Hippocampal formation (tissue), 2 donors: ENCODE measurements at regions not wholly inside any gene's neighbourhood (a gene's known extent, or its start where the extent isn't known, plus 50 kb on each side); places are given as distances from the start of the nearest gene placed in this dataset.

Experiments used
- DNase-seq, 2 donors: peaks; one replicate each; lab custom pipeline; 2025; lab: John Stamatoyannopoulos, UW

- no peak for DNase-seq
These were observed 367.0 kb upstream of the NEGR1 start for GRCh38 chr1:72649211-72649888.

DNA sequence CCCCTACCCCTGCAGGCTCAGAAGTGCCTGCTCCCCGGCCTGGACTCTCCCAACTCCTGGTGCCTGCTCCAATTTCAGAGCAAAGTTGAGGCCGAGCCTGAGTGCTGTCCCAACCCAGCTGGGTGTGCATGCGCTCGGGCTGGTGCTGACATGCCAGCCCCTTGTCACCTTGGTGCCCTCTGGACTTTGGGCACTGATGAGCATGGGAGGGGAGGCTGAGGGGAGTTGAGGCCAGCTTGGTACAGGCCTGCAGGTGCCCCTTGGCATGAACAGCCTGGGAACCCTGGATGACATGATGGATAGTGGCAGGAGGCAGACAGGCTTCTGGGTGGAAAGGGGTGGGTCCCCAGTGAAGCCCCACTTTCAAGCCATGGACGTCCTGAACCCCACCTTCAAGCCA is 366.1 kb upstream of the NEGR1 start:
- no peak for DNase-seq

DNA sequence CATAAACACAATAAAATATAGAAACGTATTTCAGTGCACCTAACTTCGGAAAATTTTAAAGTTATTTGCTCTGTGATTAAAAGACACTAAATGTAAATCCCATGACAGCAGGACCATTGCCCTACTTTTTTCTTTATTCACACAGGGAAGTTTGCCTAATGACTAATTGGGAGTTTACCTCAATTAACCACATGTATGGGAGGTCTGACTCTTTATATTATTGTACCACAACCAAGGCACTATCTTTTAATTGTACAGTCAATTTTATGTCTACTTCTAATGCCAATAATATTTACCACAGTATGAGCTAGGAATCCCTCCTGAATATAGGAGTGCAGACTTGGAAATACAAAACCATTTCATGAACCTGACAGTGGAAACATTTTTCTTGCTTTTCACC is 360.8 kb upstream of the NEGR1 start:
- no peak for DNase-seq

DNA sequence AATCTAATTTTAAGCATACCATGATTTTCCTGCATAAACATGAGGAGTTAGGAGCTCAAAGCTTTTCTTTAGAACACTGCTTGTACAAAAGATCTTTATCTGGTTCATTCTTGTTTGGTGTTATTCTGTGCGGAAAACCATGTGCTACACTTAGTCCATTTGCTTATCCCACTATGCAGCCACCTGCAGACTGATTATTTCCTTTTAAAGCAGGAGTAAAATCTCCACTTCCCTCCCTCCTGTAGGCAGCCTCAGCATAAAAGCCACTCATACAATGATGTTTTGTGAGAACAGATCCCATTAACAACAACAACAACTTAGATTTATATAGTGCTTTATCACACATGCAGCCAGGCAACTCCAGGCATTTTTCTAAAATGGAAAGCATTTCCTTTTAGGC is 355.3 kb upstream of the NEGR1 start:
- no peak for DNase-seq

- no peak for DNase-seq
These were observed 354.3 kb upstream of the NEGR1 start for GRCh38 chr1:72636631-72637030.

GRCh38 chr1:72635719-72636118 is 353.4 kb upstream of the NEGR1 start:
- no peak for DNase-seq

- DNase-seq = no peak
These were observed 352.6 kb upstream of the NEGR1 start for GRCh38 chr1:72634946-72635345.

DNA sequence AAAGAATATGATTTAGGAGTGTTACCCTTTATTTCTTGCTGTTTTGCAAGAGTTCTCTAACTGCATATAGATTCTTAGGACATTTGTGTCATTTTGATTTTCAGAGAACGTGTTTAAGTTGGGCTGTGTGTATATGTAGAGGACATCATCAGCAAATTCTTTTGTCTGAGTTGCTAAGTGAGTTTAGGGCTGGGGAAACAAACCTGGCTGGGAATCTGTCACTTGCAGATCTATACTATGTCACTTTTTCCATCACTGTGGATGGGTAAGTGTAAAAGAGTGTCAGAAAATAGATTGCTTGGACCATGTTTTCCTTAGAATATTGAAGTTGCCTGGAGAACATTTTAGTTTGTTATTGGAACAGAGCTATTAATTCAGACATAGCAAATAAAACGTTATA is 349.1 kb upstream of the NEGR1 start:
- no peak for DNase-seq

DNA sequence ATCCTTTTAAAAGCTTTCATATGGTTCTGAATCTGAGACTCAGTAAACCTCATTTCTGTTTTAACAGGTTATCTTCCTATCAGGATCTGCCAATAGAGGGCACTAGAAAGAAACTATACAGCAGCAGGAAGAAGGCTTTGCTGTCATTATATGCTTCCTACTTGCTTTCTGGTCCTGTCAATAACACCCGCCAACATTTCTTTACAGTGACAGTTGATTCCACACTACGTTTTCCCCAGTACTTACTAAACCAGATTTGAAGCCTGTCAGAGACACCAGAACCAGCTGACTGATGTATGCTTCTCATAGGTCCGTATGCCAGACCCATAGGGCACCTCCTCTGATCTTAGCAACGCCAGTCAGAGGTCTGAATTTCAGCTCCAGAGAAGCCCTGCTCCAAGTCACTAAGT is 341.0 kb upstream of the NEGR1 start:
- DNase-seq = peak; percentile 2 to 53

GRCh38 chr1:72620453-72620852 is 338.1 kb upstream of the NEGR1 start:
- no peak for DNase-seq

- no peak for DNase-seq
These were observed 324.0 kb upstream of the NEGR1 start for GRCh38 chr1:72606216-72606810.

DNA sequence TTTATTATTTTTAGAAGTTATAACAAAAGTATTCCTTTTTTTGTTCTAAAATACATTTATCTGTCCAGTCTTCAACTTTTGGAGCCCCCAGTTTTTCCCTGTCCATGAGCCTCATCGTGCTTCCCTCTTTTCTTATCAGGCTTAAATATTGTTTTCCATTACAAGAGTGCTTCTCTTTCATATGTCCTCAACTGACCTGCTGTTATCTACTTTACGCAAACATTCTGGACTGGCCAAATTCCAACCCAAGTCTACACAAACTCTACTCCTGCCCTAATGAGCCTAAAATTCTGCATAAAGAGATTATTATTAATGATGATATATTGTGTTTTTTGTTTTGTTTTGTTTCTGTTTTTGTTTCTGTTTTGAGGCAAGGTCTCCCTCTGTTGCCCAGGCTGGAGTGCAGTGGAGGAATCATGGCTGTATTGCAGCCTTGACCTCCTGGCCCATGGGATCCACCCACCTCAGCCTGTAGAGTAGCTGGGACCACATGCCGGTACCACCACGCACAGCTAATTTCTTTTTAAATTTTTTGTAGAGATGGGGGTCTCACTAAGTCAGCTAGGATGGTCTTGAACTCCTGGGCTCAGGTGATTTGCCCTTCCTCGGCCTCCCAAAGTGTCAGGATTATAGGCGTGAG is 318.8 kb upstream of the NEGR1 start:
- no peak for DNase-seq

GRCh38 chr1:72586023-72586685 is 303.8 kb upstream of the NEGR1 start:
- no peak for DNase-seq

DNA sequence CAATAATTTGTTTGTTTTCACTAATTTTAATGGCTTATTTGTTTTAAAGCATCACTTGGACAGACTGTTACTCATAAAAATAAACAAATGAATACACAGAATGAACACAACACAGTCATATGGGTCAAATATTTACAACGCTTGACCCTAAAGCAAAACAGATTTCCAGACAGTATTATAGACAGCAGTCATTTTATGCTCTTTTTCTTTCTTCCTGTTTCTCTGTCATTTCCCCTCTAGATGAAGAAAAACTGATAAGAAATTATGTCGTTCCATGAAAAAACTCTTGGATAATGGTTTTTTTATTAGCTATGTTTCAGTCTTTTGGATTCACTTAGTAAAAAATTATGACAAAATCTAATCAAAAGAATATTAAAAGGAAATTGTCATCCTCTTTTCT is 297.3 kb upstream of the NEGR1 start:
- no peak for DNase-seq

- no peak for DNase-seq
These were observed 288.5 kb upstream of the NEGR1 start for GRCh38 chr1:72570815-72571214.

DNA sequence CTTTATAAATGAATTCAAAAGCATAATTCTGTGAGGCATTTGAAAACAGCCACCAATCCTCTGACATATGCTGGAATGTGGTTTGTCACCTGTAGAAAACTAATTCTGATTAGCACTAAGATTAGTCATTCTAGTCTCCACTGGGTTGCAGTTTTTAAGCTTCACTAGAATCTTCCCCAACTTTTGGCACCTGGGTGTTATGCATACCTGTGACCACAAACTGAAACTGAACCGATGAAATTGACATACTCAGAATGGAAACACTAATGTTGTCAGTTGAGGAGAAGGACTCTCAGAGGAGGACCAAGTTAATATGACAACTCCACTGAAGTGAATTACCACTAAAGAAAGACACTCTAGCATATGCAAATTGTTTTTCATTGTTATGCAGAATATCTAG is 285.8 kb upstream of the NEGR1 start:
- DNase-seq = no peak

DNA sequence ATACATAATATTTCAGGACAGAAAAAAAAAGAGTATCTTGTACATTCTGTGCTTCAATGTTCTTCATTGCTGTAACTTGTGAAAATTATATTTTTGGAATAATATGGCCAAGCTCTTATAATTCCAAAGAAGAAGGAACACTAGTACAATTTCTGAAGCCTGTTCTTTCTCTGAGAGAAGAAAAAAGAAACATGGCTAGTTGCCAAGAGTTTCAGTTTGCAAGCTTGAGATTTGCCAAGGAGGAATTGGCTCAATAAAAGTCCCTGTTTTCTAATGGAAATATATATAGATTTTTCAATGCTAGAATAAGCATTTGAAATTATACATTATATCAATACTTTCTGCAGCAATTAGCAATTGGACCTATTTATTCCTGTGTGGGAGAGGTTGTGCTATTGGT is 285.2 kb upstream of the NEGR1 start:
- peak in 1 of 2 donors; percentile 33 for DNase-seq

DNA sequence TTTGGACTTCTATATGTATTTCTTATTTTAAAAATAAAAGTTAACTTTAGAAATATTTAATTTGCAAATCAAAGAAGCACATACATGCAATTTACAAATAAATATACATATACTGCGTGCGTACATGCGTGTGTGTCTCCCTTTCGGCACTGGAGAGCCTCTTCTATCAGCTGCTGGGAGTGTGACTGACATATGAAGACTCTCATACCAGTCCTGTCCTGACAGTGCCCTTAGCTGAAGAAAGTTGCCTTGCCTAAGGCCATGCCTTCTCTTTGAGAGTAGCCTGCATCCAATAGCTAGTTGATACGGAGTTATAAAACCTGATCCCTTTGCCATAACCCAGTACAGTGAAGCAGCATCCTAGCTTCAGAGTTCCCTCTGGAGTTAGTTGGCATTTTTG is 282.4 kb upstream of the NEGR1 start:
- DNase-seq = no peak

- DNase-seq = no peak
These were observed 275.2 kb upstream of the NEGR1 start for GRCh38 chr1:72557446-72558049.

DNA sequence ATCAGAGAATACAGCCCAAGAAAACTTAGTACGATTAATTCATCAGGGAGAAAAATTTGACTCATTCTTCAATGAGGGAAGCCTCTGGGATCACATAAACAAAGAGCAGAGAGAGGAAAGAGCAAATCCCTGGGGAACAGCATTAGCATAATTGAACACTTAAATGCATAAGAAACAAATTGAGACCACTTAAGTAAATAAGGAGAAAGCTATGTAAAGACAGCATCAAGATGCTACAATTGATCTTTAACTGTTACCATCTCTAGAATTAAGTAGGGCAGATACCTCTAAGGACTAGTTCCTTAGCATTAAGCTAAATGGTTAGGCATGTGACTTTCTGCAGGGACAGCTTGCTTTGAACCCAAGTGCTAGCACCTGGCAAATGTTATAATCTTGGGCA is 265.1 kb upstream of the NEGR1 start:
- no peak for DNase-seq

- no peak for DNase-seq
These were observed 258.3 kb upstream of the NEGR1 start for GRCh38 chr1:72540674-72541073.

- no peak for DNase-seq
These were observed 253.1 kb upstream of the NEGR1 start for GRCh38 chr1:72535470-72535869.

GRCh38 chr1:72530646-72531045 is 248.3 kb upstream of the NEGR1 start:
- no peak for DNase-seq
